MM.1S (cell line): ENCODE measurements at regions not wholly inside any gene's neighbourhood (a gene's known extent, or its start where the extent isn't known, plus 50 kb on each side); places are given as distances from the start of the nearest gene placed in this dataset.

Experiments used
- CTCF ChIP-seq: fragments of 300-600 bp; sonication (generic); IDR thresholded peaks from 2 replicates; pipeline ENCODE4 v1.5.1; 2016; ENCODE audit warnings: antibody characterized with exemption, low read length, mixed read lengths
- EZH2phosphoT487 ChIP-seq: fragments of 300-600 bp; sonication (generic); IDR thresholded peaks from 2 replicates; pipeline ENCODE4 v1.6.1; 2018; ENCODE audit warnings: antibody characterized with exemption, low read length

- TF ChIP-seq CTCF (no peak), EZH2phosphoT487 (no peak)
Measured at GRCh38 chr20:55693641-55694040, 311.7 kb downstream of the CBLN4 start.
